HepG2 (cell line): ENCODE measurements at regions not wholly inside any gene's neighbourhood (a gene's known extent, or its start where the extent isn't known, plus 50 kb on each side); places are given as distances from the start of the nearest gene placed in this dataset.

ENCODE experiments used
- ATF6 ChIP-seq: sonication (generic); formaldehyde crosslinking; conservative IDR thresholded peaks from 2 replicates; pipeline ENCODE4 v1.4.0; 2020; ENCODE audit warnings: missing genetic modification reagents
- CTCF ChIP-seq: sonication (generic); formaldehyde crosslinking; IDR thresholded peaks from 2 replicates; pipeline ENCODE4 v1.5.0; 2020; ENCODE audit warnings: mild to moderate bottlenecking, missing genetic modification reagents, moderate library complexity
- EZH2 ChIP-seq: conservative IDR thresholded peaks from 2 replicates; pipeline ENCODE4 v1.6.1; 2012; ENCODE audit warnings: mild to moderate bottlenecking, low read depth, low read length, moderate library complexity
- MYC ChIP-seq: sonication (generic); formaldehyde crosslinking; IDR thresholded peaks from 2 replicates; pipeline ENCODE4 v1.9.0; 2021; ENCODE audit warnings: missing genetic modification reagents, borderline replicate concordance
- MZF1 ChIP-seq: sonication (generic); formaldehyde crosslinking; IDR thresholded peaks from 2 replicates; pipeline ENCODE4 v1.8.1; 2023; ENCODE audit warnings: mild to moderate bottlenecking, missing genetic modification reagents, borderline replicate concordance
- PATZ1 ChIP-seq: sonication (generic); formaldehyde crosslinking; IDR thresholded peaks from 2 replicates; pipeline ENCODE4 v1.4.0; 2020; ENCODE audit warnings: missing genetic modification reagents
- SIN3A ChIP-seq: IDR thresholded peaks from 2 replicates; pipeline ENCODE4 v1.6.1; 2011; ENCODE audit warnings: low read depth, mild to moderate bottlenecking, control low read depth, low read length, borderline replicate concordance
- TEAD2 ChIP-seq: sonication (generic); formaldehyde crosslinking; IDR thresholded peaks from 2 replicates; pipeline ENCODE4 v1.9.0; 2021; ENCODE audit warnings: missing genetic modification reagents
- ZFP1 ChIP-seq: IDR thresholded peaks from 2 replicates; pipeline ENCODE4 v1.6.1; 2016
- ZNF121 ChIP-seq: sonication (generic); formaldehyde crosslinking; IDR thresholded peaks from 2 replicates; pipeline ENCODE4 v1.5.0; 2020; ENCODE audit warnings: mild to moderate bottlenecking, missing genetic modification reagents
- ZNF232 ChIP-seq: sonication (generic); formaldehyde crosslinking; IDR thresholded peaks from 2 replicates; pipeline ENCODE4 v1.4.0; 2020; ENCODE audit warnings: missing genetic modification reagents, borderline replicate concordance

- TF ChIP-seq EZH2 (no peak), CTCF (no peak), ZNF232 (no peak), ATF6 (CRISPR knock-in tag) (no peak), ZFP1 (CRISPR knock-in tag) (no peak), ZNF121 (no peak), TEAD2 (CRISPR knock-in tag) (no peak), MYC (no peak), MZF1 (CRISPR knock-in tag) (no peak), PATZ1 (CRISPR knock-in tag) (no peak), SIN3A (no peak)
These were observed 117.4 kb downstream of the CRYAA start for GRCh38 chr21:43286196-43286595.
